ENCODE measurements at regions not wholly inside any gene's neighbourhood (a gene's known extent, or its start where the extent isn't known, plus 50 kb on each side); places are given as distances from the start of the nearest gene placed in this dataset.
"Not testable (repeated sequence)": the region's sequence is repeated elsewhere in the genome, so short reads cannot be mapped to it uniquely, and the experiment has no call there.

GRCh38 chr1:148386617-148387016, 96.5 kb downstream of the PPIAL4G start:
- DNase-seq (ENCODE audit: low read depth) = no peak

GRCh38 chr1:148386031-148386398, 97.1 kb downstream of the PPIAL4G start:
- not testable (repeated sequence) for DNase-seq (ENCODE audit: low read depth)

- no peak for DNase-seq (ENCODE audit: low read depth)
Measured at GRCh38 chr1:148385371-148386030, 97.6 kb downstream of the PPIAL4G start.

DNA sequence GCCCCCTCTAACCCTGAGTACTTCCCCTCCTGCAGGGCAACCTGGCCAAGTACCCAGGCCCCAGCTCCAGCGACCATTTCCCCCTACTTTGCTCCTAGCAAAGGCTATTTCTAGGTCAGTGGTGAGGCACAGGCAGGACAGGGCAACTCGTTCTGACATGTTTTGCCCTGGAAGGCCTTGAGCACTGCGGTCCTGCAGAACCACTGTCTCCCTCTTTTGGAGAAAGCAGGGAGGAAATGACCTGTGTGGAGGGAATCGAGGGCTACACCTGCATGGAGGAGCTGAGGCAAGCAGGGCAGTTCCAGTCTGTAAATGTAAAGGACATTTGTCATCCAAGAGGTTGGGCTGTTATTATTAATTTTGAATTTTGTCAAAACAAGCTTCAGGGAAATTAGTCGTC, 99.1 kb downstream of the PPIAL4G start:
- no peak for DNase-seq (ENCODE audit: low read depth)

GRCh38 chr1:148379697-148380096, 103.4 kb downstream of the PPIAL4G start:
- DNase-seq (ENCODE audit: low read depth) = no peak

DNA sequence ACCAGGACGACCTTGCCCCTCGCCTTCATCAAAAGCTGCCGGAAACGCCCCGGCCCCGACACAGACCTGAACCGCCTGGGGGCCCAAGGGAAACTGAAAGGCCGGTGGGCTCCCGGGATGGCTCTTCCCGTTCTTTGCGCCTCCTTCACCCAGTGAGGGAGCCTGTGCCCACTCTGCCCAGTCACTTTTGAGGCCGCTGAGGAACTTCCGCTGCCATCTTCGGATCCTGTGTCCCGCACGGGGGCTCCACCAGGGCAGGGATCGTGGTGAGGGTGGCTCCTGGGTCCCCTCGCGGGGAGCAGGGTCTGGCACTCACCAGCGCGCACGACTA, 104.0 kb downstream of the PPIAL4G start:
- no peak for DNase-seq (ENCODE audit: low read depth)

GRCh38 chr1:148377992-148378391, 105.1 kb downstream of the PPIAL4G start:
- DNase-seq (ENCODE audit: low read depth) = not testable (repeated sequence)

GRCh38 chr1:148377045-148377444, 106.1 kb downstream of the PPIAL4G start:
- DNase-seq (ENCODE audit: low read depth) = not testable (repeated sequence)

DNA sequence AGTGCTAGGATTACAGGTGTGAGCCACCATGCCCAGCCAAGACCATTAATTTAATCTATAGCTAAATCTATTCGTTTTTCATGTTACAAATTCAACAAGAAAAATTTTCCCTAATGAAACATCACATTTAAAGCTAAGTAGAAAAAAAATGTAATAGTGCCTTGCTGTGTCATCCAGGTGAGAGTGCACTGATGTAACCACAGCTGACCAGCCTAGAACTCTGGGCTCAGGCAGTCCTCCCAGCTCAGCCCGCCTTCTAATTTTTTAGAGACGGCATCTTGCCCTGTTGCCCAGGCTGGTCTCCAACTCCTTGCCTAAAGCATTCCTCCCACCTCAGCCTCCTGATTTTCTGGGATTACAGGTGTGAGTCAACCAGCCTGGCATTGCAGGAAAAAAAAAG, 109.0 kb downstream of the PPIAL4G start:
- DNase-seq (ENCODE audit: low read depth) = no peak

GRCh38 chr1:148373192-148373925, 109.7 kb downstream of the PPIAL4G start:
- DNase-seq (ENCODE audit: low read depth) = no peak

- peak; percentile 13 for DNase-seq (ENCODE audit: low read depth)
Measured at GRCh38 chr1:148372731-148373130, 110.4 kb downstream of the PPIAL4G start.

DNA sequence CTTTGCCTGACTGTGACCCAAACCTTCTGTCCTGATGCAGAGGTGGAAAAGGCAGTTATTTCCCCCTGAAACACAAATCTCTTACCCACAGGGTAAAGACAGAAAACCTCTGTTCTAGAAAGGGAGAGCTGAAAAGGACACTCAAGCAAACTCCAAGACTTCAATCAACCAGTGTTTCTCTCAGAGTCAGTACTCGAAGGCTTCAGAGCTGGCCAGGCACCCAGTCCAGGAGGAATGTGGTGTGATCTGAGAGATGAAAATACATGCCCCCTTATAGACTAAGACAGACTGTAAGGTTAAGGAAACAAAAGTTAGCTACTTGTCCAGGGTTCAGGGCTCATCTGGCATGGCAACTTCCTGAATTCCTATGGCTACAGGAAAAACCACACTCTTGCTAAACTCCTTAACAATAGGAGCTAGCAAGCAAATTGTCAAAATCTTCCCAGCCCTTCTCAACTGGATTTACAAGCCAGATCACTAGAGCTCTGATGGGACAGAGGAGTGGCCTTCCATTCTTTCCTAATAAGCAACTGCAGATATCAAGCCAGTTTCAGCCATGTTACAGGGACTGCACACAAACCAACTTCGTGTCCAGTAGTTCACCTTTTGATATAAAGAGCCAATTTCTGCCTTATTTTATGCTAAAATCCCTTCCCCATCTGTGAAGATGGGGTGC, 110.9 kb downstream of the PPIAL4G start:
- DNase-seq (ENCODE audit: low read depth) = peak; percentile 12

DNA sequence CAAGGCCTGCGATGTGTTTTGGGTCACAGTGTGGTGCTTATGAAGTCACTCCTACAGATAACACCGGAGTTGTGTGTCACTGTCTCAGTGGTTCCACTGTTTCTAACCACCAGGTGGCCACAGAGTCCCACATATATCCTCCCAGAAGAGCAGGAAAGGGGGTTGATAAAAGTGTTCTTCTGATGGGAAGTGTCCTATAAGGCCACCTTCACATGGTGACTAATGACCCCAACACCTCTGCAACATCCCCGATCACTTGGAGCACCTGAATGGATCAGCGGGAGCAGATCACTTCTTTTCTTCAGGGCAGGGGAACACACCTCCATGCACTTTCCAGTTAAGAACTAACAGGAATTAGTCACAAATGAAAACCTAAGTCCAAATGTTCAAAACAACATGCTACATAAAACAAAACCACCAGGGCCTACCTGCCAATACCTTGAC, 111.5 kb downstream of the PPIAL4G start:
- peak; percentile 78 for DNase-seq (ENCODE audit: low read depth)

GRCh38 chr1:148370661-148371060, 112.4 kb downstream of the PPIAL4G start:
- not testable (repeated sequence) for DNase-seq (ENCODE audit: low read depth)

GRCh38 chr1:148367596-148367995, 115.5 kb downstream of the PPIAL4G start:
- no peak for DNase-seq (ENCODE audit: low read depth)

DNA sequence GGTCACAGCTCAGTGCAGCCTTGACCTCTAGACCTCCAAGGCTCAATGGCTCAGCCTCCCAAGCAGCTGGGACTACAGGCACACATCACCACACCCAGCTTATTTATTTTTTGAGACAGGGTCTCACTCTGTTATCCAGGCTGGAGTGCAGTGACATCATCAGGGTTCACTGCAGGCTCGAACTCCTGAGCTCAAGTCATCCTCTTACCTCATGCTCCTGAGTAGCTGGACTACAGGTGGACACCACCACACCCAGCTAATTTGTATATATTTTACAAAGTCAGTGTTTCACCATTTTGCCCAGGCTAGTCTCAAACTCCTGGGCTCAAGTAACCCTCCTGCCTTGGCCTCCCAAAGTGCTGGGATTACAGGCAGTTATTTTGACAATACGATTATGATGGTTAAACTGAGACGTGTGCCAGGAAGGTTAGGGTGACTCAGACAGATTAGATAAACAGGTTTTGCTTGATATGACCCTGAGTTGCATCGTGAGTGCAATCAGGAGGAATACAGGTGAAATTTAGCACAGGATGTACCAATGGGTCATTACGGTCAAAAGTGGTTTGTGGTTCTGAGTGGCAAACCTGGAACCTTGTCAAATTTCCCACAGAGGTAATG, 116.9 kb downstream of the PPIAL4G start:
- not testable (repeated sequence) for DNase-seq (ENCODE audit: low read depth)

- DNase-seq (ENCODE audit: low read depth) = not testable (repeated sequence)
Measured at GRCh38 chr1:148365151-148365550, 118.0 kb downstream of the PPIAL4G start.

- DNase-seq (ENCODE audit: low read depth) = not testable (repeated sequence)
Measured at GRCh38 chr1:148363979-148364378, 119.1 kb downstream of the PPIAL4G start.

- DNase-seq (ENCODE audit: low read depth) = no peak
Measured at GRCh38 chr1:148363439-148363810, 119.7 kb downstream of the PPIAL4G start.

GRCh38 chr1:148362626-148363438, 120.3 kb downstream of the PPIAL4G start:
- no peak for DNase-seq (ENCODE audit: low read depth)

GRCh38 chr1:148362216-148362611, 120.9 kb downstream of the PPIAL4G start:
- DNase-seq (ENCODE audit: low read depth) = no peak
